ENCODE measurements at regions not wholly inside any gene's neighbourhood (a gene's known extent, or its start where the extent isn't known, plus 50 kb on each side); places are given as distances from the start of the nearest gene placed in this dataset.

DNA sequence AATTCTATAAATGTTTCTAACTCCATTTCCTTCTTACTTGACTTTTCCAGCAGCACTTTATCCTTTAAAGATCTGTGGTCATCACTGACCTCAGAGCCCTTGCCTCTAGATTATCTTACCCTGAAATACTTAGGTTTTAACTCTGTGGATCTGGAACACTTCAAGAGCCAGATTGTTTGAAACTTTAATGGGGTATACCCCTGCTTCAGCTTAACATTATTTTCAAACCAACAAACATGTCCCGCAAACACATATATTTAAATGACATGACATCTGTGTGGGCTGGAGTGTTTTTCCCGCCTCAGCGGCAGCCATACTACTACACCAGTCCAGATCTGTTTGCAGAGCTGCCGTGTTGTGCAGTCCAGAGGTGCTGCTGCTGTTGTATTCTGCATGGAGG is 252.0 kb upstream of the TPM1 start:
- no peak for DNase-seq

- DNase-seq = no peak
These were observed 250.9 kb upstream of the TPM1 start for GRCh38 chr15:62791694-62792093.

DNA sequence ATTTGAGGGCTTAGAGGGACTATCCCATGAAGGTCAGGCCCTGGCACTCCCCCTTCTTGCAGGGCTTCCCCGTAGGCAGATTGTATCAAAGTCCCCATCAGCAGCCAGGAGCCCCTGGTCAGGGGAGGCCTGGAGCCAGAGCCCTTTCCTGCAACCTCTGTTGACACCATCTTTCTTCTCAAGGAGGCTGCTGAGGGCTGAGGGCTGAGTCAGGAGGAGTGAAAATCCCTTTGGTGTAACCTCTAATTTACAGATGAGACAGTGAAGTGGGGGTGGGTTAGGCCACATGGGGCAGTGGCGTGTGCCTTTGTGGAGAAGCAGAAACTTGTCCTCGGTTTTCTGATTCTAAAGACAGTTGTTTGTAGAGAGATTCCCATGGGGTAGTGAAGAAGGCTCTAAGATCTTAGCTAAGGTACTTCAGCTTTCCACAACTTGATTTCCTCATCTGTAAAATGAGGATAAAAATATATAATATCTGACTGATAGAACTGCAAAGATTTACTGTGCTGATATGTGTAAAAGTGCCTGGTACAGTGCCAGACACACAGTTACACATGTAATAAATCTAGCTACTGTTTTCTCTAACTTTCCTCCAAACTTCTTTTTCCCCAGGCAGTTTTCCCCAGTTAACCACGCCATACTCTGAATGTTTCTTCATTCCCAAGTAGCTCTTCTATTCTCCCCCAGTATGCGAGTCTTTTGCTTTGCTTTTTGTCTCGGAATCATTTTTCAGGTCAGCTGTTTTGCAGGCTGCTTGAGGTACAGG is 249.4 kb upstream of the TPM1 start:
- no peak for DNase-seq

- no peak for DNase-seq
These were observed 248.8 kb upstream of the TPM1 start for GRCh38 chr15:62793752-62794144.

GRCh38 chr15:62795171-62795570 is 247.4 kb upstream of the TPM1 start:
- no peak for DNase-seq

DNA sequence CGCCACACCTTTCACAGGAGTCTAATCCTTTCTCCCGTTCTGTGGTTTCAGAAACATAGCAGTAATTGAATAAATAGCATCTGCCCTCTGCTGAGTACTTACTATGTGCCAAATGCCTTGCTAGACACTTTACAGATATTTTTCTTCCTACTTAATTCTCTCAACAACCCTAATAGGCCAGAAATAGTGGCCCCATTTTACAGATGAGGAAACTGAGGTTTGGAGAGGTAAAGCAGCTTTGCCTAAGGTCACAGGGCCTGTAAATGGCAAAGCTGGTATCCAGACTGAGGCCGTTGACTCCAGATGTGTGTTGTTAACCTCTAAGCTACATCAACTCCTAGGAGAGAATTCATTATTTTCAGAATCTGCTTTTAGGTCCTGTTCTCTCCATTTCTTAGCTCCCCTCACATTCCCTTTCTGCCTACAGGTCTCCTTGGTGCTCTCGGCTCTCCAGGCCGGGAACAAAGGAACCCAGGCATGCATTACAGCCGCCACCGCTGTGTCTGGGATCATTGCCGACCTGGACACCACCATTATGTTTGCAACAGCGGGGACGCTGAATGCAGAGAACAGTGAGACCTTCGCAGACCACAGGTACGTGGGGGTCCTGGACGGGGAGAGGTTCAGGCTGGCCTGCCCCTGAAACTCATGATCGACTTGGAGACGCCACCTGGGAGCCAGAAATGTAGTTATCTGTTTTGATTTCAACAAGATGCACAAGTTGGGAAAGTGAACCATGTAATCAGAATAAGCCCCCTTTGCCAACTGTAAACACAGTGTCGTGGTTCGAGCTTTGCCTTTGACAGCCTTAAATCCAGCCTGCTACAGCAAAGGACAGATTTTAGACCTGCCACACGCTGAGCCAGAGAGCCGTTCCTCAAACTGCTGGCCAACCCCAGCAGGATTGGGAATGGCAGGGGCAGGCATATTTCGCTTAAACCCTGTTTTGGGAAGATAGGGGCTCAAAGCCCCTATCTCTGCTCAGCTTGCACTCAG is 246.5 kb upstream of the TPM1 start:
- DNase-seq = no peak

DNA sequence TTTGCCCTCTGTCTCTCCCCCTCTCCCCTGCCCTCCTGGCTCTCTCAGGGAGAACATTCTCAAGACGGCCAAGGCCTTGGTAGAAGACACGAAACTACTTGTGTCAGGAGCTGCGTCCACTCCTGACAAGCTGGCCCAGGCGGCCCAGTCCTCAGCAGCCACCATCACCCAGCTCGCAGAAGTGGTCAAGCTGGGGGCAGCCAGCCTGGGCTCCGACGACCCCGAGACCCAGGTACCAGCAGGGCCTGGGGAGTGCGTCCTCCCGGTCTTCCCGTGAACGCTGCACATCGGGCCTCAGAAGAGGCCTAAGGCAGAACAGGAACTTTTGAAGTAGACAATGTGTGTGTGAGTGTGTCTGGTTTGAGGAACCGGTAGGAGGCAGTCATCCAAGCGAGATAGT is 245.4 kb upstream of the TPM1 start:
- DNase-seq = no peak

- no peak for DNase-seq
These were observed 244.0 kb upstream of the TPM1 start for GRCh38 chr15:62798536-62798935.

DNA sequence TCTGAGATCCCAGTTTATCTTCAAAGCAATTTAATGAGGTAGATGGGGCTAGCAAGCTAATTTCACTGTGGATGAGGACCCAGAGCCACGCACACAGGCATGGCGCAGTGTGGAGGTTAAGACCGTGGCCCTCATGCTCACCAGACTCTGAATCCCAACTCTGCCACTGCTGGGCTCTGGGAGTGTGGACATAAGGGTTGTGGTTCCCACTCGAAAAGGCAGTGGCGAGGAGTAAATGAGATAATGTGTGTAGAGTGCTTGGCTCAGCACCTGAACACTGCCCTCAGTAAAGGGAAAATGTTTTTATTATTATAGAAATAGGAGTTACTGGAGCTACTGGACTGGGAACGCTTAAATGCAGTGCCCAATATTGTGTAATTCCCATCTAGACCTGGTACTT is 243.5 kb upstream of the TPM1 start:
- DNase-seq = no peak

GRCh38 chr15:62799919-62800318 is 242.6 kb upstream of the TPM1 start:
- DNase-seq = no peak

- DNase-seq = no peak
These were observed 239.9 kb upstream of the TPM1 start for GRCh38 chr15:62802612-62803011.

DNA sequence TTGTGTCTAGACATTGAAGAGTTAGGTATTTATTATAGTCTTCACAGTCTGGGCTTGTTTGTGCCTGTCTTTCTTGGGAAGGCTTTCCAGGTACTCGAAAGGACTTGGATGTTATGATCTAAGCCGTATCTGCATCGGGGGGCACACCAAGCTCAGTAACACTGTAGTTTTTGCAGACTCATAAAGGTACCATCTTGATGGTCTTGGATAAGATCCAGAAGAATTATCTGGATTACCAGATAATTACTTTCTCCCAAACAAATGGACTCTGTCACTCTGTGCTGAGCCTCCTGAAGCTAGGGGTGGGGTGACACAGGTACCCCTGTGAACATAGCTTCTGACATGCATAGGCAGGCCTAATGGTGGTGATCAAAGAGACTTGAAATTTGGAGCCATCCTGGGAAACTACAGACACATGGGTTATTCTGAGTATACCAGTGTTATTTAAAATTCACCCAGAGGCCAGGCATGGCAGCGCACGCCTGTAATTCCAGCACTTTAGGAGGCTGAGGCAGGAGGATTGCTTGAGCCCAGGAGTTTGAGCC is 238.6 kb upstream of the TPM1 start:
- no peak for DNase-seq

DNA sequence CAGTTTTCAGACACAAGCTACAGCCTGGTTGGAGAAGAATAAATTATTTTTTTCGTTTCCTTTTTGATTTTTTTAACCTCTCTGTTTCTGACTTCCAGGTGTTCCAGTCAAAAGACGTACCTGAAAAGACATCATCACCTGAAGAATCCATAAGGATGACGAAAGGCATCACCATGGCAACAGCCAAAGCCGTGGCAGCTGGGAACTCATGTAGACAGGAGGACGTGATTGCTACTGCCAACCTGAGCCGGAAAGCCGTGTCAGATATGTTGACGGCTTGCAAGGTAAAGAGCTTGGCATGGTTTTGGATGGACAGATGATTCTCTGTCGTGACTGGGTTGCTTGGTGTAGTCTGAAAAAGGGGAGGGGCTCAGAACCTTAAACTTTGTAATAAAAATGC is 237.0 kb upstream of the TPM1 start:
- no peak for DNase-seq

- no peak for DNase-seq
These were observed 234.9 kb upstream of the TPM1 start for GRCh38 chr15:62807539-62808130.

DNA sequence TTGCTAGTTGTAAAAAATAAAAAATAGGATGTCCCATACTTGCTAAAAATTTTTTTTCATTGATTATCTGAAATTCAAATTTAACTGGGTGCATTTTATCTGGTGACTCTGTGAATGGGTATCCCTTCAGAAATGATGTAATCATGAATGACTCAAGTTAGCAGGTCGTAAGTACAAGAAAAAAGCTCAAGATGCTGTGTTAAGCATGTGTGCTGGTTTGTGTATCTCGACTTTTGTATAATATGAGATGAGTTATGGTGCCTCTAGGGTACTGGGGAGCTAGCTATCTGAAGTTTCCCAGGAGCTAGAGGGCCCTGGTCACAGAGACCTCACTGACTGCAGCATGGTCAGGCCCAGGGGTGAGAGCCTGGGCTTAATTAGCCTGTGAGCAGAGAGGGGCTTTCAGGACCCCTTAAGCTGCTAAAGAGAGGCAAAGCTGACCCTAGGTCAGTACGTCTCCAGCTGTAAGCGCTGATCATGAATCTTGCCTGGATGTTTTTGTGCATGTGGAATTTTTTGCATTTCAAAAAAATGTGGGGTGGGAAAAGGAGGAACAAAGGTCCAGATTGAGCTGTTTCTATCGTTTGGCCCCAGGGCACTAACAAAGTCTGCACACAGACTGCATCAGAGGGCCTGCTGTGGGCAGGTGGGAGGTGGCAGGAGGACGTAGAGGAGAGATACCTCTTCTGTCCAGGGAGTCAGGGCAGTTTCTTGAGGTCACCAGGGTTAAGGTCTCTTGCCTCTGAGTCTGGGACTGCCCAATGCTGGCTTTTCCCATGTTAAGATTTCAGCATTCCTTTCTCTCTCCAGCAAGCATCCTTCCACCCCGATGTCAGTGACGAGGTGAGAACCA is 233.2 kb upstream of the TPM1 start:
- no peak for DNase-seq

GRCh38 chr15:62809968-62810260 is 232.6 kb upstream of the TPM1 start:
- DNase-seq = no peak

DNA sequence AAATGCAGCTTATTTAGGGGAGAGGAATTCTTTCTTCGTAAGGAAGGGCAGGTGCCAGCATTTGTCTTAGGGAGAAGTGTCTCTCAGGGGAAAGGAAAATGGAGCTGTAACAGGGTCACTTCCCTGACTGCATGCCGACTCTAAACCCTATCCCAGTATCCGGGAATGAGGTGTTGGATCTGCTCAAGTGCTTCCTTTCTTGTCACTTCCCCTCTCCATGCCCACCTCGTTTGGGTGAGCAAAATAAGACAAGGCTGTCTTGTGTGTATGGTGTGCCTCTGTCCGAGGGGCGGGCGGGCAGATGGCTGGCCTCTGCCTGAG is 230.1 kb upstream of the TPM1 start:
- DNase-seq = no peak

DNA sequence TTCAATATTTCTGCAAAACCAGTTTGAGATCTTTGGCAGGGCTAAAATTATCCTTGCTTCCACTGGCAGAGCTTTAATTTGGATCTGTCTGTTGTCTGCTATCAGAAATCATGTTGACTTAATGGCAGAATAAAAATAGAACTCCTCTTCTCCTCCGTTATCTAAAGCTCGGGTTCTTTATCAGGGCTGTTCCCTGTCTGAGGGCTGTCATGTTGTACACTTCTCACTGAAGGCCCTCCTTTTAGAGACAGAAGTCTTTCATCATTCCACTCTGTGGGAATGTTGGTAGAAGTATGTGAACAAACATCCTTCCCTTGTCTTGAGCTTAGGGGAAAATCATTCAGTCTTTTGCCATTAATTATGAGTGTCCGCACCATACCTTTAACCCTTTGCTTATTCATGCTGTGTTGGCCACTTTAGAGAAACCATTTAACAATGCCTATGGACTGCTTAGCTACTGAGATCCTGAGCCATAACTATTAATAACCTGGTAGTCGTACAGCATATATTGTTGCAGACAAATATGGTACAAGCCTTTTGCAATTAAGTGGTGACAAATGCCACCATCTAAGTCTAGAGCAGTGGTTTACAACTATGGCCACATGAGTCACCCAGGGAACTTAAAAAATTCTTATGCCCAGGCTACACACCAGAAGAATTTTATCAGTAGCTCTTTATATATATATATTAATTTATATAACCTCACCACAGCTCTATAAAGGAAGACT is 226.0 kb upstream of the TPM1 start:
- no peak for DNase-seq

- DNase-seq = no peak
These were observed 223.9 kb upstream of the TPM1 start for GRCh38 chr15:62818691-62819090.

GRCh38 chr15:62821384-62822131 is 221.0 kb upstream of the TPM1 start:
- no peak for DNase-seq

GRCh38 chr15:62822228-62822627 is 220.3 kb upstream of the TPM1 start:
- no peak for DNase-seq

All from NCI-H526 treated with DMSO at 0.1 percent for 48 hours (cell line).